ENCODE measurements at regions not wholly inside any gene's neighbourhood (a gene's known extent, or its start where the extent isn't known, plus 50 kb on each side); places are given as distances from the start of the nearest gene placed in this dataset.
"Not testable (repeated sequence)": the region's sequence is repeated elsewhere in the genome, so short reads cannot be mapped to it uniquely, and the experiment has no call there.

DNA sequence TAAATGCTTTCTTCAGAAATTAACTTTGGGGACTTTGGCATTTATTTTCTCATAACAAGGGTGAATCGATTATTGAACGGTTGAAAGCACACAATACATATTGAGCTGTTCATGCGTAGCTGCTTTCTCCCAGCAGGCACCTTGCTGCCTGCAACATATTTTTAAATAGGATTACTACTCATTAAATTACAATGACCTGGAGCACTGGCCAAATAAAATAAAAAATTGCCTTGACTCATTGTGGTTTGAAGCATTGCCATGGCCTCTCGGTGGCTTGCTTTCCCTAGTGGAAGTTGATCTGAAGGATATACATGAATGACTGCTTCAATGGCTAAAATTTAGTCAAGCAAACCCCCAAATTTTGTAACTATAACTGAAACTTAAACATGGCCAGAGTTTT is 181.6 kb upstream of the NUDT12 start:
- Histone ChIP-seq H3K27ac (no peak overlapping the region), H3K36me3 (no peaks in the 10 kb centered on the region), H3K9me3 (ENCODE audit: low read depth) (no peaks in the 10 kb centered on the region), H3K27me3 (no peaks in the 10 kb centered on the region), H3K4me3 (no peak overlapping the region), H3K4me1 (ENCODE audit: low read depth) (no peaks in the 10 kb centered on the region)
- TF ChIP-seq CTCF (IDR thresholded peaks at IDR 0.05; ENCODE audit: low read depth, low read length), result no peak
- DNase-seq (ENCODE audit: low read depth in 1 of 2, low spot score in 1 of 2), result peak in 1 of 2 donors; percentile 53

GRCh38 chr5:103743421-103743820 is 180.8 kb upstream of the NUDT12 start:
- DNase-seq (ENCODE audit: low read depth in 1 of 2, low spot score in 1 of 2), result no peak
- TF ChIP-seq CTCF (IDR thresholded peaks at IDR 0.05; ENCODE audit: low read depth, low read length), result no peak

GRCh38 chr5:103741984-103742383 is 179.4 kb upstream of the NUDT12 start:
- DNase-seq (ENCODE audit: low read depth in 1 of 2, low spot score in 1 of 2), result no peak
- H3K4me3 ChIP-seq, result no peak overlapping the region
- H3K36me3 ChIP-seq, result no peaks in the 10 kb centered on the region
- no peaks in the 10 kb centered on the region for H3K27me3 ChIP-seq
- H3K4me1 ChIP-seq (ENCODE audit: low read depth), result no peaks in the 10 kb centered on the region
- H3K27ac ChIP-seq, result no peak overlapping the region
- TF ChIP-seq CTCF (IDR thresholded peaks at IDR 0.05; ENCODE audit: low read depth, low read length), result no peak
- no peaks in the 10 kb centered on the region for H3K9me3 ChIP-seq (ENCODE audit: low read depth)

More at GRCh38 chr5:103743421-103743820, 180.8 kb upstream of the NUDT12 start:
- no peak overlapping the region for H3K27ac ChIP-seq
- H3K4me1 ChIP-seq (ENCODE audit: low read depth), result no peaks in the 10 kb centered on the region
- no peaks in the 10 kb centered on the region for H3K9me3 ChIP-seq (ENCODE audit: low read depth)
- no peaks in the 10 kb centered on the region for H3K27me3 ChIP-seq
- no peaks in the 10 kb centered on the region for H3K36me3 ChIP-seq
- H3K4me3 ChIP-seq, result no peak overlapping the region

DNA sequence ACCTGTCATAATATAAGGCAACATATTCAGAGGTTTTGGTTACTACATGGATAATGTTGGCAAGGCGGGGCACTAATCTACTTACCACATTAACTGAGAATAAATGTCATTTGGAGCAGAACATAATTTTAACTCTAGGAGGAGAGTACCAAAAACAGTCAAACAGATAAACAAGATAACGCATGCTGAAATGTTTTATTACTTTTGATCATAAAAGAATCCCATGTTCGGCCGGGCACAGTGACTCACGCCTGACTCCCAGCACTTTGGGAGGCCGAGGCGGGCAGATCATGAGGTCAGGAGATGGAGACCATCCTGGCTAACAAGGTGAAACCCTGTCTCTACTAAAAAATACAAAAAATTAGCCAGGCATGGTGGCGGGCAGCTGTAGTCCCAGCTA is 173.8 kb upstream of the NUDT12 start:
- not testable (repeated sequence) for H3K4me1 ChIP-seq (ENCODE audit: low read depth); H3K9me3 ChIP-seq (ENCODE audit: low read depth); DNase-seq (ENCODE audit: low read depth in 1 of 2, low spot score in 1 of 2); H3K4me3 ChIP-seq; H3K27ac ChIP-seq; H3K27me3 ChIP-seq; H3K36me3 ChIP-seq

GRCh38 chr5:103724271-103724670 is 161.7 kb upstream of the NUDT12 start:
- Histone ChIP-seq H3K36me3 (no peaks in the 10 kb centered on the region), H3K9me3 (ENCODE audit: low read depth) (no peaks in the 10 kb centered on the region), H3K4me3 (no peak overlapping the region), H3K27ac (no peak overlapping the region), H3K4me1 (ENCODE audit: low read depth) (no peaks in the 10 kb centered on the region), H3K27me3 (no peaks in the 10 kb centered on the region)
- TF ChIP-seq CTCF (IDR thresholded peaks at IDR 0.05; ENCODE audit: low read depth, low read length), result no peak
- peak in 1 of 2 donors; percentile 1 for DNase-seq (ENCODE audit: low read depth in 1 of 2, low spot score in 1 of 2)

DNA sequence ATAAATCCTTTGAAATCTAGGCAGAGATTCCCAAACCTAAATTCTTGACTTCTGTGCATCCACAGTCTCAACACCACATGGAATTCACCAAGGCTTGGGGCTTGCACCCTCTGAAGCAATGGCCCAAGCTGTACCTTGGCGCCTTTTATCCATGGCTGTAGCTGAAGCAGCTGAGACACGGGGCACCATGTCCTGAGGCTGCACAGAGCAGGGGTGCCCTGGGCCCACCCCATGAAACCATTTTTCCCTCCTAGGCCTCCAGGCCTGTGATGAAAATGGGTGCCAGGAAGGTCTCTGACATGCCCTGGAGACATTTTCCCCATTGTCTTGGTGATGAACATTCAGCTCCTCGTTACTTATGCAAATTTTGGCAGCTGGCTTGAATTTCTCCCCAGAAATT is 158.6 kb upstream of the NUDT12 start:
- no peak for DNase-seq (ENCODE audit: low read depth in 1 of 2, low spot score in 1 of 2)
- no peak for TF ChIP-seq CTCF (IDR thresholded peaks at IDR 0.05; ENCODE audit: low read depth, low read length)
- Histone ChIP-seq H3K9me3 (ENCODE audit: low read depth) (no peaks in the 10 kb centered on the region), H3K4me1 (ENCODE audit: low read depth) (no peaks in the 10 kb centered on the region), H3K36me3 (no peaks in the 10 kb centered on the region), H3K4me3 (no peak overlapping the region), H3K27me3 (no peaks in the 10 kb centered on the region), H3K27ac (no peak overlapping the region)
